HL-60 (cell line): ENCODE measurements at regions not wholly inside any gene's neighbourhood (a gene's known extent, or its start where the extent isn't known, plus 50 kb on each side); places are given as distances from the start of the nearest gene placed in this dataset.

ENCODE experiments used
- CTCF ChIP-seq: IDR thresholded peaks from one replicate; pipeline ENCODE4 v1.5.1; 2011; ENCODE audit warnings: low read length, control low read depth, inconsistent platforms; ENCODE audit not compliant: insufficient read depth
- REST ChIP-seq: IDR thresholded peaks from 2 replicates; pipeline ENCODE4 v1.6.1; 2012; ENCODE audit warnings: low read depth; ENCODE audit not compliant: insufficient replicate concordance
- SPI1 ChIP-seq: IDR thresholded peaks from 2 replicates; pipeline ENCODE4 v1.6.1; 2012; ENCODE audit warnings: low read depth, mild to moderate bottlenecking, borderline replicate concordance

- TF ChIP-seq CTCF (no peak), REST (no peak), SPI1 (no peak)
Measured at GRCh38 chr3:72260588-72260910, 475.6 kb upstream of the PROK2 start.
